ENCODE measurements at regions not wholly inside any gene's neighbourhood (a gene's known extent, or its start where the extent isn't known, plus 50 kb on each side); places are given as distances from the start of the nearest gene placed in this dataset.

- Histone ChIP-seq H3K4me3 (no peak overlapping the region), H3K36me3 (no peaks in the 10 kb centered on the region), H3K4me1 (no peaks in the 10 kb centered on the region), H3K27me3 (no peaks in the 10 kb centered on the region), H3K27ac (no peak overlapping the region), H3K9me3 (no peaks in the 10 kb centered on the region)
- TF ChIP-seq, protein P1, sequence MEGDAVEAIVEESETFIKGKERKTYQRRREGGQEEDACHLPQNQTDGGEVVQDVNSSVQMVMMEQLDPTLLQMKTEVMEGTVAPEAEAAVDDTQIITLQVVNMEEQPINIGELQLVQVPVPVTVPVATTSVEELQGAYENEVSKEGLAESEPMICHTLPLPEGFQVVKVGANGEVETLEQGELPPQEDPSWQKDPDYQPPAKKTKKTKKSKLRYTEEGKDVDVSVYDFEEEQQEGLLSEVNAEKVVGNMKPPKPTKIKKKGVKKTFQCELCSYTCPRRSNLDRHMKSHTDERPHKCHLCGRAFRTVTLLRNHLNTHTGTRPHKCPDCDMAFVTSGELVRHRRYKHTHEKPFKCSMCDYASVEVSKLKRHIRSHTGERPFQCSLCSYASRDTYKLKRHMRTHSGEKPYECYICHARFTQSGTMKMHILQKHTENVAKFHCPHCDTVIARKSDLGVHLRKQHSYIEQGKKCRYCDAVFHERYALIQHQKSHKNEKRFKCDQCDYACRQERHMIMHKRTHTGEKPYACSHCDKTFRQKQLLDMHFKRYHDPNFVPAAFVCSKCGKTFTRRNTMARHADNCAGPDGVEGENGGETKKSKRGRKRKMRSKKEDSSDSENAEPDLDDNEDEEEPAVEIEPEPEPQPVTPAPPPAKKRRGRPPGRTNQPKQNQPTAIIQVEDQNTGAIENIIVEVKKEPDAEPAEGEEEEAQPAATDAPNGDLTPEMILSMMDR (IDR thresholded peaks at IDR 0.05): no peak
- no peak for DNase-seq (ENCODE audit: low spot score in 2 of 2)
- intact Hi-C loops (cut with DNase I): no loop called here
Observed at GRCh38 chr11:91257667-91258066, 967.0 kb upstream of the FAT3 start.

GRCh38 chr11:91248199-91248807, 976.3 kb upstream of the FAT3 start:
- no peaks in the 10 kb centered on the region for H3K36me3 ChIP-seq
- TF ChIP-seq, protein P1 (IDR thresholded peaks at IDR 0.05): peak in 2 of 3 experiments; percentile 43 to 65
- peak overlapping the region in 1 of 2 donors; percentile 21 for H3K4me3 ChIP-seq
- no peak for DNase-seq (ENCODE audit: low spot score in 2 of 2)
- H3K27ac ChIP-seq: no peak overlapping the region
- intact Hi-C loops (cut with DNase I): no loop called here
- H3K27me3 ChIP-seq: no peaks in the 10 kb centered on the region
- no peaks in the 10 kb centered on the region for H3K4me1 ChIP-seq
- no peaks in the 10 kb centered on the region for H3K9me3 ChIP-seq

DNA sequence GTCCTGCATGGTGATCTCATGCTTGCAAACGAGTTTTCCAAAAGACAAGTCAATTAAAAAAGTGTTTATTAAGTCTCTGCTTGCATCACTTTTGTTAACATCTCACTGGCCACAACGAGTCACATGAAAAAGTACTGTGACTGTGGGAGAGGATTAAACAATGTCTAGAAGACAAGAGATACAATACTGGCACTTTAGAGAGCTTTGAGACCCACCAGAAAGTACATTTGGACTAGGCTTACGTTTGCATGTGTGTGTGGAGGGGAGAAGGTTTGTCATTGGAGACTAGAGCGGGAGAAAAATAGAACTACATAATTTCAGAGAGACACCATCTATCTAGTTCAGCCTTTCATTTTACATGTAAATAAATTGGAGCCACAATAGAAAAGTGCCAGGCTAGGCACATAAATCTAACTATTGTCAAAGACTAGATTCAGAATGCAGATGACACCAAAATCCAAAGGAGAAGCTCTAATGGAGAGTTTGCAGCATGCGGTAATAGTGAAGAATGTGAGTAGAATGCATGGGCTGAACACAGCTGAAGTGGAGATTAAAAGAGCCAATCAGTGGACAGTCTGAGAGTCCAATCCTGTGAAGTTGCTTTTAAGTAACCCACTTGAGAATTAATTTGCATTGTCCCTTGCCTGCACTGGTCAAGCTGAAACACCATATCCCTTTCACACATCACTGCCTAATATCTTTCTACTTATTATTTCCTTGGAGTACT, 977.4 kb upstream of the FAT3 start:
- TF ChIP-seq, protein P1 (IDR thresholded peaks at IDR 0.05): no peak

GRCh38 chr11:91244912-91245311, 979.7 kb upstream of the FAT3 start:
- Histone ChIP-seq H3K9me3 (no peaks in the 10 kb centered on the region), H3K27ac (no peak overlapping the region), H3K4me3 (no peak overlapping the region), H3K27me3 (no peaks in the 10 kb centered on the region), H3K36me3 (no peaks in the 10 kb centered on the region), H3K4me1 (no peaks in the 10 kb centered on the region)
- DNase-seq (ENCODE audit: low spot score in 2 of 2): no peak
- TF ChIP-seq, protein P1 (IDR thresholded peaks at IDR 0.05): no peak
- intact Hi-C loops (cut with DNase I): no loop called here

More for the DNA sequence above, 977.4 kb upstream of the FAT3 start:
- H3K27me3 ChIP-seq: no peaks in the 10 kb centered on the region
- no peaks in the 10 kb centered on the region for H3K4me1 ChIP-seq
- H3K36me3 ChIP-seq: no peaks in the 10 kb centered on the region
- no peak overlapping the region for H3K27ac ChIP-seq
- DNase-seq (ENCODE audit: low spot score in 2 of 2): no peak
- no peaks in the 10 kb centered on the region for H3K9me3 ChIP-seq
- no peak overlapping the region for H3K4me3 ChIP-seq
- intact Hi-C loops (cut with DNase I): no loop called here

DNA sequence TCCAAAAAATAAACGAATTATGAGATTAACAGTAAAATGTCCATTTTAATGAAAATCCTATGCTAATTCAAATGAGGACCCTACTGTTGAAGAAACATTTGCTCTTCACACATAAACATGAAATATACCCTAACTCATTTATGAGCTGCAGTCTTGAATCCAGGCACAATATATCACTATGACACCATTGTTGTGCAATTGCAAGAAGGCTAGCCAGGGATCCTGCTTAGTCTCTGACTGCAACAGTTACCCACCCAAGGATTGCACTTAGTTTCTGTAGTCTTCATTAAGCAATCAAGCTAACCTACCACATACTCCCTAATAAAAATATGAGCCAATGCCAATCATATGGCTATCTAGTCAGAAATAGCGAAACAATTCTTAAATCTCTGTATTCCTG, 981.0 kb upstream of the FAT3 start:
- no peaks in the 10 kb centered on the region for H3K36me3 ChIP-seq
- no peaks in the 10 kb centered on the region for H3K4me1 ChIP-seq
- no peaks in the 10 kb centered on the region for H3K9me3 ChIP-seq
- no peaks in the 10 kb centered on the region for H3K27me3 ChIP-seq
- TF ChIP-seq, protein P1 (IDR thresholded peaks at IDR 0.05): no peak
- H3K27ac ChIP-seq: no peak overlapping the region
- no peak overlapping the region for H3K4me3 ChIP-seq
- DNase-seq (ENCODE audit: low spot score in 2 of 2): no peak
- intact Hi-C loops (cut with DNase I): no loop called here

Data from ascending aorta (tissue), 2 donors.